GM23338 (cell line): ENCODE measurements at regions not wholly inside any gene's neighbourhood (a gene's known extent, or its start where the extent isn't known, plus 50 kb on each side); places are given as distances from the start of the nearest gene placed in this dataset.

Experiments used
- EZH2 ChIP-seq: fragments of 200-600 bp; sonication (generic); IDR thresholded peaks from one replicate; pipeline ENCODE4 v1.8.0; 2017; ENCODE audit warnings: antibody characterized with exemption, mild to moderate bottlenecking, low read depth; ENCODE audit not compliant: unreplicated experiment
- POLR2AphosphoS5 ChIP-seq: IDR thresholded peaks from 2 replicates; pipeline ENCODE4 v1.6.1; 2016; ENCODE audit warnings: antibody characterized with exemption, low read depth
- TF ChIP-seq, protein P1 (sequence below), 2 experiments: fragments of 200-600 bp in 1 of 2; sonication (generic) in 1 of 2; conservative IDR thresholded peaks; 2 replicates each; pipeline versions ENCODE4 v1.5.1 to v1.6.1; 2016 to 2017; ENCODE audit warnings: antibody characterized with exemption in 2 of 2, low read depth in 2 of 2, mild to moderate bottlenecking in 2 of 2, moderate library complexity in 1 of 2
- TF ChIP-seq, protein P2 (sequence below): IDR thresholded peaks from 2 replicates; pipeline ENCODE4 v1.6.1; 2016; ENCODE audit warnings: antibody characterized with exemption

DNA sequence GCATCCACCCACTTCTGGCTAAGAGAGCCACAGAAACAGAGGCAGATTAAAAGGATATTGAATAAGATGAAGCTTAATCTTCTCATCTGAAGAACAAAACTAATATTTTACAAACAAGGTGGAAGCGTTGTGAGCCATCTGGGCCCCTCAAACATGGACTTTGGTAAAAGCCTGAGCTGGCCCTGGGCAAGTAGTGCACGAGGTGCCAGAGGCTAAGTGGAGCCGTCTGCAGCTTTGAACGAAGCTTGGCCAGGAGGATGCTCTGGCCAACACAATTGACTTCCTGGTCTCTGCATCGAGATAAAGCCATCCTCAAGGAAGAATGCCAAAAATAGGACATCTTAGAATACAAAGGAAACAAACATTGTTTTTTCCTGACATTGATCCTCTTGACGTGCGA lies 53.2 kb upstream of the PLEKHG1 start:
- TF ChIP-seq, protein P1, sequence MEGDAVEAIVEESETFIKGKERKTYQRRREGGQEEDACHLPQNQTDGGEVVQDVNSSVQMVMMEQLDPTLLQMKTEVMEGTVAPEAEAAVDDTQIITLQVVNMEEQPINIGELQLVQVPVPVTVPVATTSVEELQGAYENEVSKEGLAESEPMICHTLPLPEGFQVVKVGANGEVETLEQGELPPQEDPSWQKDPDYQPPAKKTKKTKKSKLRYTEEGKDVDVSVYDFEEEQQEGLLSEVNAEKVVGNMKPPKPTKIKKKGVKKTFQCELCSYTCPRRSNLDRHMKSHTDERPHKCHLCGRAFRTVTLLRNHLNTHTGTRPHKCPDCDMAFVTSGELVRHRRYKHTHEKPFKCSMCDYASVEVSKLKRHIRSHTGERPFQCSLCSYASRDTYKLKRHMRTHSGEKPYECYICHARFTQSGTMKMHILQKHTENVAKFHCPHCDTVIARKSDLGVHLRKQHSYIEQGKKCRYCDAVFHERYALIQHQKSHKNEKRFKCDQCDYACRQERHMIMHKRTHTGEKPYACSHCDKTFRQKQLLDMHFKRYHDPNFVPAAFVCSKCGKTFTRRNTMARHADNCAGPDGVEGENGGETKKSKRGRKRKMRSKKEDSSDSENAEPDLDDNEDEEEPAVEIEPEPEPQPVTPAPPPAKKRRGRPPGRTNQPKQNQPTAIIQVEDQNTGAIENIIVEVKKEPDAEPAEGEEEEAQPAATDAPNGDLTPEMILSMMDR (conservative IDR thresholded peaks at IDR 0.05; ENCODE audit: low read depth in 2 of 2) = no peak
- TF ChIP-seq, protein P2, sequence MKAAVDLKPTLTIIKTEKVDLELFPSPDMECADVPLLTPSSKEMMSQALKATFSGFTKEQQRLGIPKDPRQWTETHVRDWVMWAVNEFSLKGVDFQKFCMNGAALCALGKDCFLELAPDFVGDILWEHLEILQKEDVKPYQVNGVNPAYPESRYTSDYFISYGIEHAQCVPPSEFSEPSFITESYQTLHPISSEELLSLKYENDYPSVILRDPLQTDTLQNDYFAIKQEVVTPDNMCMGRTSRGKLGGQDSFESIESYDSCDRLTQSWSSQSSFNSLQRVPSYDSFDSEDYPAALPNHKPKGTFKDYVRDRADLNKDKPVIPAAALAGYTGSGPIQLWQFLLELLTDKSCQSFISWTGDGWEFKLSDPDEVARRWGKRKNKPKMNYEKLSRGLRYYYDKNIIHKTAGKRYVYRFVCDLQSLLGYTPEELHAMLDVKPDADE = no peak
- TF ChIP-seq EZH2 (no peak), POLR2AphosphoS5 (no peak)
